Hippocampal formation (tissue), 2 donors: ENCODE measurements at regions not wholly inside any gene's neighbourhood (a gene's known extent, or its start where the extent isn't known, plus 50 kb on each side); places are given as distances from the start of the nearest gene placed in this dataset.

ENCODE experiments used
- DNase-seq, 2 donors: peaks; one replicate each; lab custom pipeline; 2025; lab: John Stamatoyannopoulos, UW

- no peak for DNase-seq
These were observed 326.7 kb downstream of the ATP23 start for GRCh38 chr12:58268069-58268468.

GRCh38 chr12:58269476-58269875 is 328.1 kb downstream of the ATP23 start:
- no peak for DNase-seq

GRCh38 chr12:58270966-58271705 is 329.8 kb downstream of the ATP23 start:
- DNase-seq = no peak

GRCh38 chr12:58272461-58272860 is 331.1 kb downstream of the ATP23 start:
- DNase-seq = no peak

- no peak for DNase-seq
These were observed 335.9 kb downstream of the ATP23 start for GRCh38 chr12:58277231-58277630.

- no peak for DNase-seq
These were observed 342.2 kb downstream of the ATP23 start for GRCh38 chr12:58283553-58283952.

GRCh38 chr12:58285551-58285950 is 344.2 kb downstream of the ATP23 start:
- no peak for DNase-seq

GRCh38 chr12:58286353-58286752 is 345.0 kb downstream of the ATP23 start:
- no peak for DNase-seq

GRCh38 chr12:58288190-58288589 is 346.8 kb downstream of the ATP23 start:
- DNase-seq = no peak

- DNase-seq = no peak
These were observed 349.7 kb downstream of the ATP23 start for GRCh38 chr12:58291106-58291505.

GRCh38 chr12:58293308-58293982 is 352.1 kb downstream of the ATP23 start:
- DNase-seq = no peak

- DNase-seq = no peak
These were observed 353.9 kb downstream of the ATP23 start for GRCh38 chr12:58295268-58295667.

GRCh38 chr12:58296863-58297262 is 355.5 kb downstream of the ATP23 start:
- DNase-seq = no peak

GRCh38 chr12:58298803-58299202 is 357.4 kb downstream of the ATP23 start:
- DNase-seq = no peak

GRCh38 chr12:58299371-58299770 is 358.0 kb downstream of the ATP23 start:
- DNase-seq = no peak

GRCh38 chr12:58301038-58301729 is 359.8 kb downstream of the ATP23 start:
- no peak for DNase-seq

GRCh38 chr12:58301730-58302122 is 360.4 kb downstream of the ATP23 start:
- no peak for DNase-seq

GRCh38 chr12:58302487-58303011 is 361.2 kb downstream of the ATP23 start:
- DNase-seq = no peak

GRCh38 chr12:58306266-58307000 is 365.1 kb downstream of the ATP23 start:
- DNase-seq = no peak

GRCh38 chr12:58309806-58310205 is 368.4 kb downstream of the ATP23 start:
- DNase-seq = no peak

- DNase-seq = no peak
These were observed 369.0 kb downstream of the ATP23 start for GRCh38 chr12:58310368-58310767.
